22Rv1 (cell line): ENCODE measurements at regions not wholly inside any gene's neighbourhood (a gene's known extent, or its start where the extent isn't known, plus 50 kb on each side); places are given as distances from the start of the nearest gene placed in this dataset.

Experiments used
- ZFX ChIP-seq: fragments of 450-650 bp; IDR thresholded peaks from 2 replicates; pipeline ENCODE4 v1.6.1; 2017; ENCODE audit warnings: antibody characterized with exemption, borderline replicate concordance
- TF ChIP-seq, protein P1 (sequence below): fragments of 450-650 bp; IDR thresholded peaks from 2 replicates; pipeline ENCODE4 v1.5.1; 2017; ENCODE audit warnings: mild to moderate bottlenecking

- TF ChIP-seq, protein P1, sequence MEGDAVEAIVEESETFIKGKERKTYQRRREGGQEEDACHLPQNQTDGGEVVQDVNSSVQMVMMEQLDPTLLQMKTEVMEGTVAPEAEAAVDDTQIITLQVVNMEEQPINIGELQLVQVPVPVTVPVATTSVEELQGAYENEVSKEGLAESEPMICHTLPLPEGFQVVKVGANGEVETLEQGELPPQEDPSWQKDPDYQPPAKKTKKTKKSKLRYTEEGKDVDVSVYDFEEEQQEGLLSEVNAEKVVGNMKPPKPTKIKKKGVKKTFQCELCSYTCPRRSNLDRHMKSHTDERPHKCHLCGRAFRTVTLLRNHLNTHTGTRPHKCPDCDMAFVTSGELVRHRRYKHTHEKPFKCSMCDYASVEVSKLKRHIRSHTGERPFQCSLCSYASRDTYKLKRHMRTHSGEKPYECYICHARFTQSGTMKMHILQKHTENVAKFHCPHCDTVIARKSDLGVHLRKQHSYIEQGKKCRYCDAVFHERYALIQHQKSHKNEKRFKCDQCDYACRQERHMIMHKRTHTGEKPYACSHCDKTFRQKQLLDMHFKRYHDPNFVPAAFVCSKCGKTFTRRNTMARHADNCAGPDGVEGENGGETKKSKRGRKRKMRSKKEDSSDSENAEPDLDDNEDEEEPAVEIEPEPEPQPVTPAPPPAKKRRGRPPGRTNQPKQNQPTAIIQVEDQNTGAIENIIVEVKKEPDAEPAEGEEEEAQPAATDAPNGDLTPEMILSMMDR, result no peak
- no peak for TF ChIP-seq ZFX
Measured at GRCh38 chr1:93773049-93773838, 91.6 kb upstream of the BCAR3 start.
